Endothelial cell of hepatic sinusoid (primary cell): ENCODE measurements at regions not wholly inside any gene's neighbourhood (a gene's known extent, or its start where the extent isn't known, plus 50 kb on each side); places are given as distances from the start of the nearest gene placed in this dataset.
"Not testable (repeated sequence)": the region's sequence is repeated elsewhere in the genome, so short reads cannot be mapped to it uniquely, and the experiment has no call there.

ENCODE experiments used
- in situ Hi-C: cut with HindIII; loops from 2 replicates; pipeline ENCODE4 v1.10.0; 2017; ENCODE audit warnings: low sequenced_read_pairs

DNA sequence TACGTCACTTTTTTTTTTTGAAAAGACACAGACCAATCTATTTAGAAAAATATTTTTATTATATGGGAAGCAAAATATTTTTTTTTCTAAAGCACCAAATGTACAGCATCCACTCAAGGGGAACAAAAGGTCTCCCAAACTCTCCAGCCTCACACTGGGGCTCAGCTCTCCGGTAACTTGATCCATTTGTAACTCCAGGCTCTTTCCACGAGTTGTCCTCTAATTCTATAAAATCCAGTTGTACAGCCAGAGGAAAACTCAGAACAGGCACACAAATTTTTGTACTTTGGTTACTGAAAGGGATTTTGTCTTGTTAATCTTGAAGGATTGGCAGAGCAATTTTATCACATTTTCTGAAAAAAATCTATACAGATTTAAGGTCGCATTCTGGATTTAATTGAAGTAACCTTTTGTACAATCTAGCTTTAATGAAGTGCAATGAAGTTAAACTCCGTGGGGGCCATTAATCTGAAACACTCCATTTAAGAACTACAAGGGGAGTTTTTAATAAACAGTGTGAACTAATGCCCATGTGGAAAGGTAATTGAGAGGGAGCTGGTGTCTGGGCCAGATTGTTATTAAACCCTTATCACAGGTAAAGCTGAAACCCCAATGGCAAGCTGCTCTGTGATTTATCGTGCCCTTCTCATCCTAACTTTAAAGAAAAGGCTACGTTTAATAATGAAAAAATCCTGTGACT, 161.2 kb upstream of the FRG1 start:
- in situ Hi-C loops, result no loop called here

DNA sequence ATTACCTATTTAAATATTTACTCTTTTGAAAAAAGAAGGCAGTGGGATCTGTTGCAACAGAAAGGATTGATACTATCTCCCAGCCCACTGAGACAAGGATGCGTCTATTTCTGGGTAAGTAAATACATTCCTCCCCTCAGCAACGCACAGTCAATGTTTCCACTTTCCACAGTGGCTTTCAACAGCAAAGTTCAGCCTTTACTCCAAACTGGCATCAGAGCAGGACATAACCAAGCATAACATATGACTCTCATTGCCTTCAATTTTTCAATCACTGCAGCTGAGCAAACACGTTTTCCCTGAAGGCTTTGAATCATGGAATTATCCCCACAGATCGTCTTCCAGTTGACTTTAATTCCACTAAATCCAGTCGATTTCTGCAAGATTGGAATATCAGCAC, 160.3 kb upstream of the FRG1 start:
- in situ Hi-C loops, result no loop called here

DNA sequence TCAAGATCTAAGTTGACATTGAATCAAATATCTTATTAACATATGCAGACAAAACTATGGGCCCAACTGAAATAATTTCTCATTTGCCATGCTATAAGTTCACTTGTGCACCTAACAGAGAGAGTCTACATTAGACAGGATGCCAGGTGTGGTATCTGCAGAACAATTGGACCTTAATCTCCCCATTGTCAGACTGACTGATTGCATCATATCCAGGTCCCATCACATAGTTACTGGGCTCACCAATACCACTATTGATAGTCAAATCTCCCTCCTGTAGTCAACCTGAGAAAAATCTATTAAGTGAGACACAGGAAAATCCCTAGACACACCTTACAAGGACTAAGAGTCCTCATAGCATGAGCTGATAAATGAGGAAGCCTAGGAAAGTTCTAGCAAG, 156.0 kb upstream of the FRG1 start:
- in situ Hi-C loops, result no loop called here

DNA sequence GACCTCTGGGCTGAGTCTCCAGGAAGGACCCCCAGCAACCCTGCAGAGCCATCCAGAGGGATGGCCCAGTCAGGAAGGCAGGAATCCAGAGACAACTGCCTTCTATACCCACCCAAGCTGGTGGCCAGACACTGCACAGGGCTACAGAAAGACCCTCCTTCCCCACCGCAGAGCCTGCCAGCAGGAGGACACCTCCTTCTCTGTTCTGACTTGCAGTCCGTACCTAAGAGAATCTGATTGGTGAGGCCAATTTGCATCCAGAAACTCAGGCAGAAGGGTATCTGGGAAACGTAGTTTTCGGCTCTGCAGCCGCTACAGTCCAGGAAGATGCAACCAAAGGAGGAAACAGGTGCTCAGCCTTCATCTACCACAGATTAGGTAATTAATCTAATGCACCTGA, 155.4 kb upstream of the FRG1 start:
- in situ Hi-C loops, result no loop called here

DNA sequence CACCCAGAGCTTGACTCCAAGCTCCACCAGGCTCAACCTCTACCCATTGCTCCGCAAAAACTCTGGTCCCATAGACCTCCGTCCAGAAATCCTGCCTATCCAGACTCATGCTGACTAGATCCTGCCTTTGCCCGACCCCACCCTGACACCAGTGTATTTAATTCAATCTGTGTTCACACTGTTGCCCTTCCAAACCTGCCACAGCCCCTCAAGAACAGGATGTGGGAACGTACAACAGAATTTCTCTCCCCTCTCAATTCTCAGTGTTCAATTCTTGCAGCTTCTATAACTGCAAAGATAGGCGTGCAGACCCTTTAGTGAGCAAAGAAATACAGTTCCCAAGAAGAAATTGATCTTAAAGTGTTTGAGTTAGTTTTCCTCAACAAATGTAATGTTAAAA, 154.2 kb upstream of the FRG1 start:
- in situ Hi-C loops, result no loop called here

DNA sequence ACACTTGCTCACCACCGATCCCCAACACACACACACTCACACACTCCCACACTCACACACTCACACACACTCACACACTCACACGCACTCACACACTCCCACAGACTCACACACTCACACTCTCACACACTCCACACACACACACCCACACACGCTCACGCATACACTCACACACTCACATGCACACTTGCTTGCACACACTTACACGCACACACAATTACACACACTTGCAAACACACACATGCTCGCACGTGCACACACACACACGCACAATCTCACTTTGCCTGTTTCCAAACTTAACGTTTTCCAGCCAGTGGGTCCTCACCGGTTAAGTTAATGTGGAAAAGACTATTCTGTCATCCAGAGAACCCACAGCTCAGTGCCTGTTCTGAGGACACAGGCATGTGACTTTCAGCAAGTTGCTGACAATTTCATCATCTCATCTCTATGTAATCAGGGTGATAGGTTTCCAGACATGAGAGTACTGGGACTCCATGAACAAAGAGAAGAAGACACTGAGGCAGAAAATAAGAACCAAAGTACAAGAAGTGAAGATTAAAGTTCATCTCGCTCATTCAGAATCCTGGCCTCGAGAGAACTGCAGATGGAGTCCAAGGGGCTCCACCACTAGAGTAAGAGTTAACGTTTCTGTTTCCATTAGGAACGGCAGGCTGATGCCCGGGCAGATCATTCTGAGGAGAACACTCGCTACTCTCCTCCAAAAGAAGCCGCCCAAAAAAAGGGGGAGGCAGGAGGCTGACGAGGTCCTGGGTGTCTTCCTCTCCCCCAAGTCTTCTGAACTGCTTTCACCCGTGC, 153.2 kb upstream of the FRG1 start:
- in situ Hi-C loops, result no loop called here

DNA sequence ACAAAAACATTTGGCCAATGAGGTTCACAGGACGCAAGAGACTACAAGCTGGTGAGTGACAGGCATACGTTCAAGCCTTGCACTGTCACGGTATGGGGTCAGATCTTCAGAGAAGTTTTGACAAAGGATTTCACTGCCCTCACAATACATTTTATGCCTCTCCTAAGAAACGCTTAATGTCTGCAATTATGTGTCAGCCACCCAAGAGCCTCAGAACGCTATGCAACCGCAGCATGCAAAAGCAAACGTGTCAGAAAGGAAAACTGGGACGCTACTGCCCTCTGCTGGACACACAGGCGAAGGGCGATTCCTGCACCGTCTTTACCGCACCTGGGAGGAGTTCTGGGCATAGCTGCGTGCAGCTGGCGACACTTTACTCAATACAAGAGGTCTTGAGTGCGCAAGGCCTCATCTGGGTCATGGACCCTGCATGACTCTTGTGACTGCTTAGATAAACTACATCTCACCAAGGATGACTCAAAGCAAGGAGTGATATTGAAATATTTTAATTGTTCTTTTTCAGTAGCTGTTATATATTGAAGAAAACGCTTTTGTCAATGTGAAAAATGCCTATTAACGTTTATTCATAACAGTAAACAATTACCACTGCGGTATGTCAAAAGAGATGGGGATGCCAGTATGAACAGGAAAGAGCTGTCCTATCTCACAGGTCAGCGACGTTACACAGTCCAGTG, 147.6 kb upstream of the FRG1 start:
- in situ Hi-C loops, result no loop called here

DNA sequence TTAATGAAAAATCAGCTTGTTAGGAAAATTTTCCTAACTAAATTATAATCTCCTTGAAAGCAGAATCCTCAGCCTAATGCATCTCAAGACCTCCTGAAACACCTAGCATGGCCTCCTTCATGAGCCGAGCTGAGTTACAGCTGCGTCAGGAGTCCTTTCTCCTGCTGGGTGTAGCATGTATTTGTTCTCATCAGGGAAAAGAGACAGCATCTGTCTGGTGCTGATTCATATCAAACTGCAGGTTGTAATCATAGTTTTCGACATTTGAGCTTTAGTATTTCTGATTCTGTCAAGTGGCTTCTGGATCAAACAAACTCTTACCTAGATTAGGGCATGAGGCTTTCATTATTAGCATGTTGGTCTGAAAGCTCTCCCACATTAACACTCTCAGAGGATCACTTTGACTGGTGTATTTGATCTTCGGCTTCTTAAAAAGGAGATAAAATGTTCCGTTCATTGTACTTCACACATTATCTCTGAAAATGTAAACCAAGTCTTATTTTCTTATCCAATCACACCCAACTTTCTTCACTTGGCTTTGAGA, 140.1 kb upstream of the FRG1 start:
- in situ Hi-C loops, result no loop called here

DNA sequence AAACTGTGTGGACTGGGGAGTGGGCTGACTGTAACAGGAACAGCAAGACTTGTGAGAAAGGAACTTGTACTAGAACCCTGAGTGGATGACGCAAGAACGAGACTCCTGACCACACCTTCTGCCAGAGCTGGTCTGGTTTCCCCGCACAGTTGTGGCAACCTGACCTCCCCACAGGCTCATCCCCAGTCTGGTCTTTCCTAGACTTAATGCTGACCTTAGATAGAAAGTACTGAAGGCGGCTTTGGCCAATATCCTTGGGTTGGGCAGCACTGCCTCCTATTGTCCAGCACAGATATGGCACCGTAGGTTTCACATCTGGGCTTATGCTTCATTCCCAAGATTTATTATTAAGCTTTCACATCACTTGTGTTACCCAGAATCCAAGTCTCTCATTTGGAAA, 137.8 kb upstream of the FRG1 start:
- in situ Hi-C loops, result no loop called here

DNA sequence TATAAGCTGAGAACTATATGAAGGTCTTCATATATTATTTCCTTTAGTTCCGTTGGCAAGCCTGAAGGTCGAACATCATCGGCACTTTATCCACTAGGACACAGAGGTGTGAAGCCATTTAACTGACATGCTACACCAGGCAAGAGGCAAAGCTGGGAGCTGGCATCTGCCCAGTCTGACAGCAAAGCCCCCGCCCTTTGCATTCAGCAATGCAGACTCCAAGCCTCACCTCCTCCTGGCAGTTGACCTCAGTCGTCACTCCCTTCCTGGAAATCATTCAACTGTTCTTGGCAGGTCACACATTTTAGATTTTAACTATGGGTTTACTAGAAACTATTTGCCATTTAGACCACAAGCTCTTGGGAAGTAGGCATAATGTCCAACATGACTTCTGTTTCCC, 135.8 kb upstream of the FRG1 start:
- in situ Hi-C loops, result no loop called here

DNA sequence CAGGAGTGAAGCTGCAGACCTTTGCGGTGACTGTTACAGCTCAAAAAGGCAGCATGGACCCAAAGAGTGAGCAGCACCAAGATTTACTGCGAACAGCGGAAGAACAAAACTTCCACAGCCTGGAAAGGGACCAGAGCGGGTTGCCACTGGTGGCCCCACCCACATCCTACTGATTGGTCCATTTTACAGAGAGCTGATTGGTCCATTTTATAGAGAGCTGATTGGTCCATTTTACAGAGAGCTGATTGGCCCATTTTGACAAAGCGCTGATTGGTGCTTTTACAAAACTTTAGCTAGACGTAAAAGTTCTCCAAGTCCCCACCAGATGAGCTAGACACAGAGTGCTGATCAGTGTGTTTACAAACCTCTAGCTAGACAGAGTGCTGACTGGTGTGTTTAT, 134.2 kb upstream of the FRG1 start:
- in situ Hi-C loops, result no loop called here

DNA sequence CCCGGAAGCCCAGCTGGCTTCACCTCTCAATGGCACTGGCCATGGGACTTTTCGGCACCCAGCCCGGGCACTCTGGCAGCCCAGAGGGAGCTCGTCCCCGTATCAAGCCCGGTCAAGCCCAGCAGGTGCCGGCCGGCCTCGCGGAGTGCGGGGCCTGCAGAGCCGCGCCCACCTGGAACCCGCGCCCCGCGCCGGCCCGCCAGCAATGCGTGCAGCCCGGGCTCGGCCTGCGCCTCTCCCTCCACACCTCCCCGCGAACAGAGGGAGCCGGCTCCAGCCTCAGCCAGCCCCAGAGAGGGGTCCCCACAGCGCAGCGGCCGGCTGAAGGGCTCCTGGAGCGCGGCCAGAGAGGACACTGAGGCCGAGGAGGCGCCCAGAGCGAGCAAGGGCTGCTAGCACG, 133.6 kb upstream of the FRG1 start:
- in situ Hi-C loops, result no loop called here

DNA sequence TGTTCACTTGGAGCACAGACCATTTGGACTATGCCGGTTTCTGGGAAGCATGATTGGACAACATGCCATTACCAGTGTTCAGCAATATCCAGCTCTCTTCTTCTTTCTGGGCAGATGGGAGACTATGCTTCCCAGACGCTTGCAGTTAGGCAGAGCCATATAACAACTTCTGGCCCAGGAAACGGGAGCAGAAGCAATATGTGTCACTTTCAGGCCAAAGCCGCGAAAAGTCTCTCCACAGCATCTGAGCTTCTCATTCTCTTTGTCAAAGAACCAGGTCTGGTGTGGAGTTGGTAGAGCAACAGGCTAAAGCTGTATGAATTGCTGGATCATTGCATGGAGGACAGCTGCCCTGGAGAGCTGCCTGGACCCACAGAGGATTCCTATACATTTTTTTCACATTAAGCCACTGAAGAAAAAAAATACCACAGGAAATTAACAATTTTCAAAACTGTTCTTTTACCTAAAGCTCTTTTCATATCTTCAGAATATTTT, 131.4 kb upstream of the FRG1 start:
- in situ Hi-C loops, result no loop called here

DNA sequence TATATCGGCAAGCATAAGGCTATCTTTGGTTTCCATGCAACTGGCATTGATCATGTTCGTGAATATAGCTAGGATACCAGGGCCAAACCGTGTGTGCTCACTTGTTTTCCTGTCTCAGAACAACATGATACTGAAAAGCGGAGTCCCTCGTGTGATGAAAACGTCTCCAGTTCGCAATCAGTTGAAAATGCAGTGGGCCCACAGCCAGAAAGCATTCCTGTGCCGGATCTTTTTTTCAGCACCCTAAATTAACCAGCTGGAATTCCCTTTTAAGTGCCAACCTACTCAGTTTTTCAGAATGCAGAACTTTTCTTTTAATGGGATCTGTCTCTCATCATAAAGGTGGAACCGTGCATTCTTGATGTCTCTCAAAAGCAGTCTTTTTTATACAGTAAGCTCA, 130.8 kb upstream of the FRG1 start:
- in situ Hi-C loops, result no loop called here

DNA sequence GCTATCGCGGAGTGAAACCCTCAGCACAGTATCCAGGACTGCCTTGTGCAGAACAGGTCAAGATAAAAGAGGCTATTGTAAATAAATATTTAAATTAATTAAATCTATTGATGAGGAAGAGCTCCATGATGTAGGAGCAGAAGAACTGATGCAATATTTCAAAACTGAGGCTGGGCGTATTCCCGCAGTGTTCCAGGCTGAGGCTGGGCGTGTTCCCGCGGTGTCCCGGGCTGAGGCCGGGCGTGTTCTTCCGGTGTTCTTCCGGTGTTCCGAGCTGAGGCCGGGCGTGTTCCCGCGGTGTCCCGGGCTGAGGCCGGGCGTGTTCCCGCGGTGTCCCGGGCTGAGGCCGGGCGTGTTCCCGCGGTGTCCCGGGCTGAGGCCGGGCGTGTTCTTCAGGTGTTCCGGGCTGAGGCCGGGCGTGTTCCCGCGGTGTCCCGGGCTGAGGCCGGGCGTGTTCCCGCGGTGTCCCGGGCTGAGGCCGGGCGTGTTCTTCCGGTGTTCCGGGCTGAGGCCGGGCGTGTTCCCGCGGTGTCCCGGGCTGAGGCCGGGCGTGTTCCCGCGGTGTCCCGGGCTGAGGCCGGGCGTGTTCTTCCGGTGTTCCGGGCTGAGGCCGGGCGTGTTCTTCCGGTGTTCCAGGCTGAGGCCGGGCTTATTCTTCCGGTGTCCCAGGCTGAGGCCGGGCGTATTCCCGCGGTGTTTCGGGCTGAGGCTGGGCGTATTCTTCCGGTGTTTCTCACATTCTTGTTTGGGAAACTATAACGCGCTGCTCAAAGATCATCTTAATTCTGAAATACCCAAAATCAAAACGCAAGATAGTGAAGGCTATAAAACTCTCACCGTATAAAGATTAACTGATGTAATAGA, 130.1 kb upstream of the FRG1 start:
- in situ Hi-C loops, result not testable (repeated sequence)

DNA sequence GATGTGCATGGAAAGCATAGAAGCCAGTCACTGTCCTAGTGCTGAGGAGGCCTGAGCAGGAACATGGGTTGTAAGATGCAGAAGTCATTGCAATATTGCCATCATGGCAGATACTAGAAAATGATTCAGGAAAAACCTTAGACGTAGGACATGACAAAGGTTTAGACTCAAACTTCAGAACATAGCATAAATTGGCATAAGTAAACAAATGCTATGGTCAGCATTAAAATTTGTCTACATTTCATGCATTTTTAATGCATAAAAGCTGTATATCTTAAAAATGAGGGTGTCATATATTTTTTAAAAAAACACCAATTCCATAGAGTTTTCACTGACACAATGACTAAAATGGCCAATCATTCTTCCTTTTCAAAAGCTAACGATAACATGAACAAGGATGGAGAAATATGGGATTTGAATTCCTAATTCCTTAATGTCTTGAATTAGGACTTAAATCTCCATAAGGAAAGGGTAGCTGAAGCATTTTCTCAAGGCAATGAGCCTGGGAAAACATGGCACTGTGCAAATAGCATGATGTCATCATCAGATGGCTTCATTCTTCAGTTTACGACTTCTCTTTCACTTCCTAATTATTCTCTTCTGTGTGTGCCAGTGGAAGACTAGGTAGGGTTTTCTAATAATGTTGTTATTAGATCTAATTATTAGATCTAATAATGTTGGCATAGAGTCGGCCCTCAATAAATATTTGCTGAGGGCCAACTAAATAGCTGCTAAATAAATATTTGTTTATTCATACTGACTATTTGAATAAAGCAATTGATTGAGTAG, 125.1 kb upstream of the FRG1 start:
- in situ Hi-C loops, result no loop called here

DNA sequence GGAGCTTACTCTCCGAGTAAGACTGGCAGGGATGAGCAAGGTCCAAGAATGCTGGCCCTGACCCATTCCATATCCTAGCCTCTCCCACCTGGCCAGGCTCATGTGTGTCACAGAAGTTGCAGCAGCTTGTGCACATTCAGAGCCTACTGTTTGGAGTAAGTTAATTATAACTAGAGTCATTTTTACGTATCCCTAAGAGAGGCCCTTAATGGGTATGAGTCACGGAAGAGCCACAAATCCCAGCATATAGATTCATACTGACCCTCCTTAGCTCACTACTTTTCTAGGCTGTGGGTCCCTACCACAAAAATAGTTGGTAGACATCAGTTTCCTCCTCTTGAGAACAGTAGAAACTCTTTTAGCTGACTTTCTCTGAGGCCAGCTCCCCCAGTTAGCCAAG, 118.3 kb upstream of the FRG1 start:
- in situ Hi-C loops, result no loop called here

DNA sequence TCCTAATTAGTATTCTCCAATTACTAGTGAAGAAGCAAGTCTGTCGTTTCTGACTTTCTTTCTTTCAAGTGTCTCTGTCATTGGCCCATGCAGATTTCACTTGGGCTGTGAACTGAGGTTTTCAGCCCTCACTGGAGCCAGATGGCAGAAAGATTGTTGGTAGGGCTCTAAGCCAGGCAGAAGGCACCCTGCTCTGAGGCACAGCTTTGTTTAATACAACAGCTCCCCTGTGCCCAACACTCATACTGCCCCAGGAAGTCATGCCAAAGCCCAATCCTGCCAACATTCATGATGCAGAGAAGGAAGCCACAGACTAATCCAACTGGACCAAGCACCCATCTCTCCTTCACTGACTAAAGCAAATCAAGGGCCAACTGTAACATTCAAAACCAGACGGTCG, 117.1 kb upstream of the FRG1 start:
- in situ Hi-C loops, result no loop called here

DNA sequence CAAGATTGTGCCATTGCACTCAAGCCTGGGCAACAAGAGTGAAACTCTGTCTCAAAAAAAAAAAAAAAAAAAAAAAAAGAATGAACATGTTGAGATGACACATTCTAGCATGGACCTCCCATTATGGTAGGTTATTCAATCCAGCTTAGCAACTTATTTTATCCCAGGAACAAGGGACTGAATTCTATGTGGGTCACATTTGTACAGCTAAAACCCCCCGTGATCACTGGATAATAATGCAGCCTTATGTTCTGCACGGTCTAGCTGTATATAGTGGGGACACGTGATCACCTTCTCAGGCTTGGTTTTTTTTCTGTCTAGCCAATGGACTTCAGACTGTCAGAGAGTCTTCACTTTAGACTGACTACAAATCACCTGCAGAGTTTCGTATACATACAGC, 115.2 kb upstream of the FRG1 start:
- in situ Hi-C loops, result no loop called here

DNA sequence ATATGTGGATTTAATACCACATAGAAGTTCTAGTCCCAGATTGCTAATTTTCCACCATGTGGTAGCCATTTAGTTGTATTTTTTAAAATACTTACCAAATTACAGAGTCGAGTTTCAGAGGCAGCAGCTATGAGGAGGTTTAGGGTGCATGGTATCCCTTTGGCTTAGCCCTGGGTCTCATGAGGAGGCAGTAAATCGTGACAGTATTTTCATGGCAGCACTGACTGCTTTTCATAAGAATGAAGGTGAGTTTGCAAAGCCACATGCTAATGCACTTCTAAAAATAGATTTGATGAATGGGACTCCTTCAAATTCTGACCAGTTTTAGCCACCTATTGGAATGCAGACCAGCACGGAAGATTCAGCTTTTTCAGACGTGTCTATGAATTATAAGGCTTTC, 114.0 kb upstream of the FRG1 start:
- in situ Hi-C loops, result no loop called here
